Upper lobe of left lung (tissue), 4 donors: ENCODE measurements at regions not wholly inside any gene's neighbourhood (a gene's known extent, or its start where the extent isn't known, plus 50 kb on each side); places are given as distances from the start of the nearest gene placed in this dataset.

Experiments
- CTCF ChIP-seq, 6 experiments: fragments of 450-650 bp in 4 of 6; fragments of 200-600 bp in 2 of 6; sonication (generic) in 2 of 6; IDR thresholded peaks; one replicate each; pipeline ENCODE4 v1.5.1; 2016 to 2019; ENCODE audit warnings: antibody characterized with exemption in 6 of 6
- EP300 ChIP-seq, 4 donors: sonication (generic); formaldehyde crosslinking; IDR thresholded peaks; one replicate each; pipeline ENCODE4 v1.5.1; 2017; ENCODE audit warnings: antibody characterized with exemption in 4 of 4, control low read depth in 2 of 4
- POLR2A ChIP-seq, 4 donors: fragments of 450-650 bp; IDR thresholded peaks; one replicate each; pipeline ENCODE4 v1.5.1; 2016 to 2017; ENCODE audit warnings: antibody characterized with exemption in 4 of 4, mild to moderate bottlenecking in 2 of 4

GRCh38 chr20:10167040-10167439 lies 51.6 kb upstream of the SNAP25 start:
- TF ChIP-seq CTCF (IDR thresholded peaks at IDR 0.05): no peak
- no peak for TF ChIP-seq EP300 (IDR thresholded peaks at IDR 0.05)
- TF ChIP-seq POLR2A (IDR thresholded peaks at IDR 0.05): no peak
